SK-N-MC (cell line): ENCODE measurements at regions not wholly inside any gene's neighbourhood (a gene's known extent, or its start where the extent isn't known, plus 50 kb on each side); places are given as distances from the start of the nearest gene placed in this dataset.

ENCODE experiments used
- EZH2 ChIP-seq: fragments of 200-600 bp; sonication (generic); IDR thresholded peaks from one replicate; pipeline ENCODE4 v1.6.1; 2017; ENCODE audit warnings: antibody characterized with exemption
- POLR2AphosphoS5 ChIP-seq: IDR thresholded peaks from 2 replicates; pipeline ENCODE4 v1.6.1; 2012; ENCODE audit warnings: mild to moderate bottlenecking, low read depth, low read length, borderline replicate concordance

GRCh38 chr1:30374400-30375070 lies 348.9 kb downstream of the MATN1 start:
- TF ChIP-seq POLR2AphosphoS5 (no peak), EZH2 (no peak)
